Suprapubic skin (tissue), 3 donors: ENCODE measurements at regions not wholly inside any gene's neighbourhood (a gene's known extent, or its start where the extent isn't known, plus 50 kb on each side); places are given as distances from the start of the nearest gene placed in this dataset.

Source experiments
- POLR2AphosphoS5 ChIP-seq, 3 donors: sonication (generic); formaldehyde crosslinking; IDR thresholded peaks; one replicate each; pipeline ENCODE4 v1.6.1; 2017; ENCODE audit warnings: antibody characterized with exemption in 3 of 3
- TF ChIP-seq, protein P1 (sequence below), 2 donors: fragments of 200-600 bp in 1 of 2; fragments of 450-650 bp in 1 of 2; sonication (generic) in 1 of 2; IDR thresholded peaks; one replicate each; pipeline ENCODE4 v1.5.1; 2016 to 2019; ENCODE audit warnings: antibody characterized with exemption in 2 of 2, mild to moderate bottlenecking in 1 of 2, moderate library complexity in 1 of 2

DNA sequence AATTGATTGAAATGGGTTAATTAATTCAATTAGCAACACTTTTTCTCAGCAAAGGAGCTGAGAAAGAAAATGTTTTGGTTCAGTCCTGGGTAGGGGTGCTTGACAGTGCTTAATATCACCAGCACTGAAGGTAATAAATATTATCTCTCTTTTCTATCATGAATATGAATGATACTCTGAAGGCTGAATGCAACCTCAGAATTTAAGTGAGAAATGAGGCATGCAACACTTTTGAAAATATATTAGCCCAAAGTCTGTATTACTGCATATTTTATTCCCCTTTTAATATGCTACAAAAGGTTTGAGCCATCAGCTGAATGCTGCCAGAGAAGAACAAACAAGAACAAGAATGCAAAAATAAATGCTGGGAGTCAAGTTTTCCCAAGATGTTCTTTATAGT is 52.0 kb upstream of the SAMSN1 start:
- TF ChIP-seq, protein P1, sequence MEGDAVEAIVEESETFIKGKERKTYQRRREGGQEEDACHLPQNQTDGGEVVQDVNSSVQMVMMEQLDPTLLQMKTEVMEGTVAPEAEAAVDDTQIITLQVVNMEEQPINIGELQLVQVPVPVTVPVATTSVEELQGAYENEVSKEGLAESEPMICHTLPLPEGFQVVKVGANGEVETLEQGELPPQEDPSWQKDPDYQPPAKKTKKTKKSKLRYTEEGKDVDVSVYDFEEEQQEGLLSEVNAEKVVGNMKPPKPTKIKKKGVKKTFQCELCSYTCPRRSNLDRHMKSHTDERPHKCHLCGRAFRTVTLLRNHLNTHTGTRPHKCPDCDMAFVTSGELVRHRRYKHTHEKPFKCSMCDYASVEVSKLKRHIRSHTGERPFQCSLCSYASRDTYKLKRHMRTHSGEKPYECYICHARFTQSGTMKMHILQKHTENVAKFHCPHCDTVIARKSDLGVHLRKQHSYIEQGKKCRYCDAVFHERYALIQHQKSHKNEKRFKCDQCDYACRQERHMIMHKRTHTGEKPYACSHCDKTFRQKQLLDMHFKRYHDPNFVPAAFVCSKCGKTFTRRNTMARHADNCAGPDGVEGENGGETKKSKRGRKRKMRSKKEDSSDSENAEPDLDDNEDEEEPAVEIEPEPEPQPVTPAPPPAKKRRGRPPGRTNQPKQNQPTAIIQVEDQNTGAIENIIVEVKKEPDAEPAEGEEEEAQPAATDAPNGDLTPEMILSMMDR (IDR thresholded peaks at IDR 0.05): no peak
- no peak for TF ChIP-seq POLR2AphosphoS5 (IDR thresholded peaks at IDR 0.05)
